ENCODE measurements at regions not wholly inside any gene's neighbourhood (a gene's known extent, or its start where the extent isn't known, plus 50 kb on each side); places are given as distances from the start of the nearest gene placed in this dataset.
A peak's percentile ranks its signal among the peaks of the same experiment; 100 is the strongest.

DNA sequence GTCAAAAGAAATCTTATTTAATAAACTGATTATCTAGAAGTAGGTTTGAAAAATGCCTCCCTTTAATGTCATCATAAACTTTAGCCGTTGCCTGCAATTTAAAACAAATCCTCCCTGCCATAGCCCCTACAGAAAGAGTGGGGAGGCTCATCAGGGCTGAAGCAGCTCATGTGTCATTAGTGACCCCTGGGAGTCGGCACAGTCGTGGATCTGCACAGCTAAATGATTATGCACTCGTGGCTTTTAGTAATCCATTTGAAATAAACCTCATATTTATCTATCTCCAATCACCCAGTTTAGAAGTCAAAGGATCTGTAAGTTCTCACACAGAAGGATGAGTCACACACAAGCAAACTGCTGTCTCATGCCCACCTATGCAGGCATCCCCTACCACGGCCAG lies 277.3 kb downstream of the SS18 start:
- no peak for DNase-seq

DNA sequence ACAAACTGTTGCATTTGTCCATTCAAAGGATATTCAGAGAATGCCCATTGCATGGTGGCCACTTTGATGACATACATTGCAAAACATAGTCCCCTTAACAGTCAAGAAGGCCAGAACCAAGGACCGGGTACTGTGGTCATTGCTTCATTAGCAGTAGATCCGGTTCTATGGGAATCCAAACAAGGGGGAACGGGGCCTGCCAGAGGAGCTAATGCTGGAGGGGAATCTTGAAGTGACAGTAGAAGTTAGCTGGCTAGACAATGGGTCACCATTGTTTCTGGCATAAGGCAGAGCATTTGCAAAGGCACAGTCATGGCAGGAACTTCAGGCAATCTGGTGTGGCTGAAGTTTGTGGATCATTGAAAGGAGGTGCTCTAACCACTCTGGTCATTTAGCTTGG lies 279.7 kb downstream of the SS18 start:
- DNase-seq = no peak

DNA sequence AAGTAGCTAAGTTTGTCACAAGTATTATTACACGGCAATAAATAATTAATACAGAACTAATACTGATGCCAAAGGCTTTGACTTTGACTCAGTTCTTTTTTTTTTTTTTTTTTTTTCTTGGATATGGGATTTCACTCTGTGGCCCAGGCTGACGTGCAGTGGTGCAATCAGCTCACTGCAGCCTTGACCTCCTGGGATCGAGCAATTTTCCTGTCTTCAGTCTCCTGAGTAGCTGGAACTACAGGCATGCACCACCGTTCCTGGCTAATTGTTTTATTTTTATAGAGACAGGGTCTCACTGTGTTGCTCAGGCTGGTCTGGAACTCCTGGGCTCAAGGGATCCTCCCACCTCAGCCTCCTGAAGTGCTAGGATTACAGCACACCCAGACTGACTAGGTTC lies 284.5 kb downstream of the SS18 start:
- no peak for DNase-seq

DNA sequence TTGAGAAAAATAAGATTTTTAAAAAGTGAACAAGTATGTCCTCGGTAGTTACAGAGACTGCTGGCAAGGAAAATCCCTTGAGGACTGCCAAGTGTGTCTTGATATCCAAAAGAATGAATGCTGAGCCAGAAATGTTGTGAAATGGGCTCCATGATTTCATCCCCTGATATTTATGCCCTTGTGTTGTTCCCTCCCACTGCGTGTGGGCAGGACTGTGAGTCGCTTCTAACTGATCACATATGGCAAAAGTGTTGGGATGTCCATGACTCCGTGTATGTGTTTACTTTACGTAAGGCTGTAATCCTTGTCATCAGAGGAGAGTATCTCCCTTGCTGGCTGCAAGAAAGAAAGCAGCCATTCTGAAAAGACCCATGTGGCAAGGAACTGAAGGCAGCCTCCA lies 285.1 kb downstream of the SS18 start:
- DNase-seq = peak in 1 of 51 donors; percentile 31

DNA sequence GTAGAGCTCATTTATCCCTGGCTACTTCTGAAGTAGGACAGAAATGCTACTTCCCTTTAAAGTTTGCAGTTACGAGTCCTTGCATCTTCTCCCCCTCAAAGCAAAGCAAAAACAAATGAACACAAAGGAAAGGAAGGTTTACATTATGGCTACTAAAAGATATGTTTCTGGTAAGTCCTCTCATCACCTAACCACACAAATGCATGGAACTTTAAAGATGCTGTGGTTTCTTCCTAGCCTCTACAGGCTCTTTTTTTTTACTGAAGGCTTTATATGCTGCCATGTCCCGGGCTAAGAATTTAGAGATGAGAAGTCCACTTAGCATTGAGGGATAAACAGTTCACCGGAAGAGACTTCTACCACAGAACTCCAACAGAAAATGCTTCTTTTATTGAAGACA lies 291.2 kb downstream of the SS18 start:
- no peak for DNase-seq

DNA sequence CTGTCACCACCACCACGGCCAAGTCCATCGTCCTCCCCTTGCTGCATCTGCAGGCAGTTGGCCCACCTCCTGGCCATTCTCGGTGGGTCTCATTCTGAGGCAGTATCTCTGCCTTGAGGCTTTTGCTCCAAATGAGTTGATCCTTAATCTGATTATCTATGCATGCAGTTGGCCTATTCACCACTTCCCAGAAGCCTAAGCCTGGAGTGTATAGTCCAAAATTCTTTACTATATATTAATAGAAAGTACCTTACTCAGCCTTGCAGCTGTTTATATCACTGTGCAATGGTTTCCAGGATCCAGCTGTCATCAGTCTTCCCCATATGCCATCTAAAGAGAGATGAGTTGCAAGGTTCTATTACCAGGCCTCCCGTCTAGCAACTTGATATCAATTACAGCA lies 292.4 kb downstream of the SS18 start:
- DNase-seq = no peak

DNA sequence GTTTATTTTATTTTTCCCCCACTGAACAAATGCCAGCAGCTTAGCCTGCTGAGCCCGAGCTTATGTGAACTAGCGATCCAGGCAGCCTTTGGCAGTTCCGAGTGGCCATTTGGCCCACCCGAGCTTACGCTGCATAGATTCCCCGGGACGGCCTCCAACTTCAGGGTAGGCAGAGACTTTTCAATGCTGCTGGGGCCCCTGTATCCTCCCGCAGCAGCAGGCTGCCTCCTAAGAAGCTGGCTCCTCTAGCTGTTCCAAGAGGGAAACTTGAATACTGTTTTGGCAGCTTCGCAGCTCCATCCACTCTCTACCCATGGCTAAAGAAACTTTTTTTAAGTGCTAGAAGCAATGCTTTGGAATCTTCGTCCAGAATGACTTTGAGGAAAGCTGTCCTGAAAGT lies 295.2 kb downstream of the SS18 start:
- DNase-seq = peak in 19 of 51 donors; percentile 1 to 56 (median 24)

DNA sequence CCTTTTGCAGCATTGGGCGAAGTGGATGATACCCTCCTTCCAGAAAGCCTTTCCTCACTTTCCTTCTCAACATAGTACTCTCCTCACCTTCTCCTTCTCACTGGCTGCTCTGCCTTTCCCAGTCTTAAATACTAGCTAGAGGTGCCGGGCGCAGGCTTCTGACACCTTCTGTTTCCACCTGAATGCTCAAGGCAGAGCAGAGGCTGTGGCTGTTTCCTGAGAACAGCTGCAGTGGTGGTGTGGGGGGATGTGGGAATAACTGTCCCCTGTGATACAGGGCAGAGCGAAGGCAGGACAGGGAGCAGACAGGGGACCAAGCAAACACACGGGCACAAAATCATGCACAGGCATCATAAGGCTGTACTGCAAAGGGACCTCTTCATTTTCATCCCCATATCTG lies 303.1 kb downstream of the SS18 start:
- DNase-seq = no peak

DNA sequence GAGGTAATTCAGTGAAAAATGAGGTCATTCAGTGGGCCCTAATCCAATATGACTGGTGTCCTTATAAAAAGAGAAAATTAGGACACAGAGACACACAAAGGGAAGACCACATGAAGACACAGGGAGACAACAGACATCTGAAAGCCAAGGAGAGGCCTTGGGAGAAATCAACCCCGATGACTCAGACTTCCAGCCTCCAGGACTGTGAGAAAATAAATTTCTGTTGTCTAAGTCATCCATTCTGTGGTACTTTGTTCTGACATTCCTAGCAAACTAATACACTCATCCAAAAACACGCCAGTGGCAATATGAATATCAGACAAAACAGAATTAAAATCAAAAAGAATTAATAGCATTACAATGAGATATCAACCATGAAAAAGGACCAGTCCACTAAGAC lies 303.7 kb downstream of the SS18 start:
- no peak for DNase-seq

DNA sequence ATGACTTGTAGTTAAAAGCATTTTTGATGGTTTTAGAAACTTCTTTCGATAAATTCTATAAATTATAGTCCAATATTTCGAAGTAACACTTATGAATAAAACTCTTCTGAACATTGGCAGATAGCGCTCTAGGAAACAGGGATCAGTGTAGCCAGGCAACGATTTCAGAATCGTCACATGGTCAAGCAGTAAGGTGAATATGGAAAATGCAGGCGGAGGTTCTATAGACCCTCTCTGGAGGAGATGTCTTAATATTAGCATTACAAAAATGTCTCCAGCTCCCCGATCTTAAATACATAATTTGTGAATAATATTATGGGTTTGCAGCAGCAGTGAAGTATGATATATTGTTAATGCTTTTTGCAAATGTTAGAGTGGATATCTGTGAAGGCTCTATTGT lies 310.3 kb downstream of the SS18 start:
- no peak for DNase-seq

DNA sequence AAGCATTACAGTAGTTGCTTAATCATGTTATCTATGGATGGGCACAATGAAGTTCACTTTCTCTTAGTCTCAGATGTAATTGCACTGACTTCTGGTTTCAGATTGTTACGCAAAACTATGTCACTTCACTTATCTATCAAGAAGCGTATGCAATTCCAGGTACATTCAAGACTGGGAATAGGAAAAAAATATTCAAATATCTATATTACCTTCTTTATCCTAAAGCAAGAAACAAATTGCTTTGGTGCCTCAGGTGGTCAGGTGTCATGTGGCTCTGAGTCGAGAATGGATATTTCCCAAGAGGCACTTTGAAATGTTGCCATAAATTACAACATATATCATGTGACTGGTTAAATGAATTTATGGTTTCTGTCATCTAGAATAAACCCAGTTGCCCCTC lies 318.6 kb downstream of the SS18 start:
- no peak for DNase-seq

DNA sequence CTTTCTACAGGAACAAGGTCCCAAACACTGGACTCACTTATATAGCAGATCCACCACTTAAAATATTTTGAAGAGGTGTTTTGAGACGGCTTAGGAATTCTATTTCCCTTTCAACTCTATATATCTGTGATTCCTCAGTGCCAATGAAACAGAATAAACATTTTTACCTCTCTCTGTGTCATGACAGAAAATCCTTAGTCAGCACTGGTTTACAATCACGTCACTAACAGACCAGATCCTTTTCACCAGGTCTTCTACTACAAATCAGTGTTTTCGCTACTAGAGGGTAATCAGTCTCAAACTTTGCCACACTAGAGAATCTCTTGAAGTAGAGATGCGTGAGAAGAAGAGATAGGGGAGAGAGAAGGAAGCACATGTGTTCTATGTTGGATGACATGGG lies 325.6 kb downstream of the SS18 start:
- no peak for DNase-seq

DNA sequence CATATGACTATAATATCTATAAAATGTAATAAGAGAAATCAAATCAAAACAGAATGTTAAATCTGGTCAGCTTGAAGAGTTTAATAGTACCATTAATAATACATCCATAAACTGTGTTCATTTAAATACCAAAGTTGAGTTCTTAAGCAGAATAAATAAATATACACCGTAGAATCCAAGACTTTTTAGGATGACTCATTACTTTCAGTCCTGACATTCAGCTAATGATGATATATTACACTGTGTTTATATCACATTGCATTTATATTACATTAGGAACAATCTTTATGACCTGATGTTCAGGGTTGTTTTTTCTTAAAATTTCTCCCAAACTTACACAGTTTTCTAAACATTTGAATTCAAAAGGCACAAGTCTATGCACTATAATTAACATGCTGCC lies 331.3 kb downstream of the SS18 start:
- no peak for DNase-seq

DNA sequence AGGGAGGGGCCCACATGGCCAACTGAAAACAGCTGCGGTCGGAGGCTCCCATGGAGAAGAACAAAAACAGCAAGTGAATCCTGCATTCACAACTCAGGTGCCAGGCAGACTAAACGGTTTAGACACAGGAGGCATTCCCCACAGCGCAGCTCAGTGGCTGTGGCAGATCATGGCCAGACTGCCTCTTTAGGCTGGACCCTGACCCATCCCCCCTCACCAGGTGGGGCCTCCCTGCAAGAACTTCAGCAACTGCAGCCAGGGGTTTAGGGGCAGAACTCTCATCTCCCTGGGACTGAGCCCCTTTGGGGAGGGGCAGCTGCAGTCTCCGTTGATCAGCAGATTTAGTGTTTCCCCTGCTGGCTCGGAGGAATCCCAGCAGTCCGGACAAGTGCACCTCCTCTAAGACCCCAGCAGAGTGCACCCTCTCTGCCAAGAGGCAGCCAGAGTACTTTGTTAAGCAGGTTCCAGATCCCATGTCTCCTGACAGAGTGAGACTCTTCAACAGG lies 346.7 kb downstream of the SS18 start:
- DNase-seq = no peak

DNA sequence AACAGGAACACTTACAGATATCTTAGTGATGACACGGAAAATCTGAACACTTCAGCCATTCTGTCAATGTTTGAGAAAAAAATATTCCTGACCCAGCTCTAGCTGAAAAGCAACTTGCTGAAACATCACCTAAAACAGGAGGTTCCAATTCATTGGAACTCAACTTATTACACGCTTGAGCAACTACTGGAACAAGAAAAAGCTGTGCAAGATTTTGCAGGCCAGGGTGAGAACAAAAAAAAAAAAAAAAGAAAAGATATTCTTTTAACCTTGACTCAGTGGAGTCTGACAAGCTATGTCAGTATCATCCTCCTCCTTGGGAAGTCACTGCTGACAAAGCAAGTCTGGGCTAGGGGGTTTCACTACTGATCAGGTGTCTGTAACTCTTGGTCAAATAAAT lies 351.0 kb downstream of the SS18 start:
- DNase-seq = no peak

DNA sequence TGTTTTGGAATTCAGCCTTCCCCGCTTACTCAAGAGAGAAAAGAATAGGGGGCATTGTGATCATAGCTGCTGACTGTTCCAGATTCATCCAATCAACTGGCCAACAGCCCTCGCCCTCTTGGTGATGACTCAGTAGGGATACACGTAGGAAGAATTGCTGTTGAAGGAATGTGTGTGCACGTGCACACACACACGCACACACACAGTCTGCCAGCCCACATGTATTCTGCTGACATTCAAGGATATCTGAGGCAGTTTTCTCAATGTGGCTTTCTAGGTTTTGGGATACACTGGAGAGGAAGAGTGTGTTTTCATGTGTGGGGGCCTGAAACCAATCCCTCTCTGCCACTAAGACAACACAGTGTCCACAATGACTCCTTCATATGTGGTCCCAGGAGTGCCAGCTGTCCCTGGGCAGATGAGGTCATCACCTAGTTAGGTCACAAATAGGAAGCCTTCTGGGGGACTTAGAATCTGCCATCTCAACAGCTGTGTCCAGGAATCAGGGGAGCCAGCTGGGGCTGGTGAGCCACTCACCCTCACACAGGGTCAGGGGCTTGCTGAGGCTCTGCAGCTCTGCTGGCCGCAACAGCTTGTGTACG lies 352.6 kb downstream of the SS18 start:
- peak in 4 of 51 donors; percentile 4 to 35 (median 18) for DNase-seq

DNA sequence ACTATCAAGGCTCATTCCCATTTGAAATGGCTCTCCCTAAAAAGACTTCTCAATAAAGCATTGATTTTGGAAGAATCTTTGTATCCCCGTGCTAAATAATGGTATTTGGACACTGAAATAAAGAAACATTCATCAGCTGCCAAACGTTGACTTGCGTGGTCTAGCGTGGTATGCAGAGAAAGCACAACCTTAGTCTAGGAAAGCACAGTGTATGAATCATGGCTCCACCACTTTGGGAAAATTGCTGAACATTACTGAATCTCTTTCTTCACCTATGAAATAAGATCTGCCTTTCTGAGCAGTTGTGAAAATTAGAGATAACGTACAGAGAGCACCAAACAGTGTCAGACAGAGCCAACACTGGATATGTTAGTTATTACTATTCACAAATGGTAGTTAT lies 353.9 kb downstream of the SS18 start:
- DNase-seq = no peak

DNA sequence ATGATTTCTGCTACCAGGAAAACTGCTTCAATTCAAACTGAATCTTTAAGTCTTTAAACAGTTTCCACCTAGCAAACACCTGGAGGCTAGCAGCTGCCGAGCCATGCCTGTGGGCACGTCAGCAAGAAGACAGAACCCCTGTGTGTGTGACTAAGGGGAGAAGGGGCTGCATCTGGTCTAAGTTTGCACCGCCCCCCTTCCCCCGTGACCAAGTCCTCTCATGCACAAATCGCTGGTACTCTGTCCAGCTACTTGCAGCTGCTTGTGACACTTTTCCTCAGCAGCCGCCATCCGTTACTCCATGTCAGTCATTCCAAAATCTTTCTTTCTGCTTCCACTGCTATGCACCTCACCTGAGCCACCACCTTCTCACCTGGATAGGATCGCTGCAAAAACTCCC lies 355.0 kb downstream of the SS18 start:
- DNase-seq = no peak

DNA sequence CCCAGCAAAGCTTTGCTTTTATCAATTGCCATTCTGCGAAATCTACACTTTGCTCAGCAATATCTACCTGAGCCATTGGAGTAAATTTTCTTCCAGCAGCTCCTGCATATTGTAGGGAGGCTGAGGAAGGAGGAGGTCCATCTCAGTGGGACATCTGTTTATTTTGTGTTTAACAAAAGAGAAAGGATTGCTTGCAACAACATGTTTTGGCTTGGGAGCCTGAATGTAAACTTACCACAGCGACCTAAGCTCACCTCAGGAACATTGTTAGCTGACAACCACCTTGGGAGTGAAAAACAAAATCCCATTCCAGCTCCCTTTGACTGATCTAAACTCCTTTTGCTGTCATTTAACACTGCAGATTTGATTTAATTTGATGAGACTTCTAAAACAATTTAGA lies 356.1 kb downstream of the SS18 start:
- no peak for DNase-seq

DNA sequence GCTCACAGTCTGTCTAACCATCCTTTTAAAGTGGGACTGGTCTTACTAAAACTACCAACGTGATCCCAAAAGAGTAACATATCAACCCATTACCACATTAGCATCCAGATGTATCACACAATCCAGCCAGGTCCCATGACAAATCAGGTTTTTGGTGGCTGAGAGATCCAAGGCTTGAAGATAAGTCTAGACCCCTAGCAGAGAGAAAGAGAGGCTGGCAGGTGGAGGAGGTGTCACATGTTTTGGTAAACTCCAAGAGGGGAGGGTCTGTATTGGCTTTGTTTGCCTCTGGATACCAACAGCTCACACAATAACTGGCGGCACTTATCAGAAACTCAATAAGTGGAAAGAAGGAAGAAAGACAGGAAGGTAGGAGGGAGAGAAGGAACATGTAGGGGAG lies 357.6 kb downstream of the SS18 start:
- DNase-seq = no peak

DNA sequence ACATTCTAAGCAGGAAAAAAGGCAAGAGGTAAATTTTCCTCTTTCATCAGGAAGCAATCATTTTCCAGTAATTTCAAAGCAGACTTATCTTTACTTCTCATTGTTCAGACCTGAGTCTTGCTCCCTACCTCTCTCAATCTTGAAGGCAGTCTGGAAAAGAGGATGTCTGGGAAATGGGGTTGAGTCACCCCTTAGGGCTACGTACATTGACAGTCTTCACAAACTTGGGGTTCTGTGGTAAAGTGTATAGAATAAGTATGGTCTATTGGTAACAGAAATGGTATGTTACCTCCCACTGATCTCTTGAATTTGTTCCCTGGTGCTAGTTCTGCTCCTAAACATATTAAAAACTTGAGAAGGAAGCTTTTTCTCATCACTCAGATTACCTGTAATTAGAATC lies 361.3 kb downstream of the SS18 start:
- DNase-seq = no peak

DNA sequence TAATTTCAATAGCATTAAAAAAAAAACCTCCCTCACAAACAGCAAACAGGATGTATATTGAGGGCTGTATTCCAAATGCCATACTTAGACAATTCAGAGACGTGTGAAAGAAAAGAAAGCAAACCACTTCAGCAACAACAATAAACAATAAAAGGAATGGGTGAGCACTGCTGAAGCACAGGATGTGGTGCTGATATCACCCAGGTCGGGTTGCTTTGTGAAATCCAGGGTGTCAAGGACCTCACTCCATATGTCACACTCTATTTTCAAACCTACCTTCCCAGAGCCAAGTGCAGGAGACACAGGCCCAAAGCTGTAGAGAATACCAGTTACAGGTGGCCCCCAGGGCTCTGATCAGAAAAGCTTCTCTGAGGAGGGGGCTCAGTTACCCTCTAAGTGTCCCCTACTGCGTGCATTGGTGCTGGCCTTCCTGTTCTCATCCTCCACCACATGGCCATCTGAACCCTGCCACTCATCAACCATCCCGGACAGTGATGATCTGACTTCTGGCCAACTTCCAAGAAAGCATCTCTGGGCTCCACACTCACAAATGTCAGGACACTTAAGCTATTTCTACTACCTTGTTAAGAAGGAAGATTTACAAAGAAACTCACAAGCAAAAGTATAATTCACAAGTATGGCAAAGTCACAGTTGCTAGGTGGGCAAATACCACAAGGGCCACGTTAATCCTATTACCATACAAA lies 363.0 kb downstream of the SS18 start:
- DNase-seq = no peak

DNA sequence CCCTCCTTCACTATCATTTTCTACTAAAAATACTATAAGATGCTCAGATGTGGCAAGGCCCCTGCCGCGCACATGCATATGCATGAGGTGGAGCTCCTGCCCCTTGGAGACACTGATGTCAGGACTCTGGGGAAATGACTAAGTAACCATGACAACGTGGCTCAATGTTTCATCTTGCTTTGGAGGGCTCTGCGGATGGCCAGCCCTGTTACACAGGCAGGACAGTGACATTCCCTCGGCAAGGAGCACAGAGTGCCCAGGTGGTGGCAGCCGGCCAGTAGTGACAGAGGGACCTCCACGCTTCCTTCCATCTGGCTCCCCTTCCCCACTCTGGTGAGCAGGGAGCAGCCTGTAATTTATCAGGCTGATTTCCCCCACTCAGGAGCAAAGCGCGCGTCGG lies 364.1 kb downstream of the SS18 start:
- DNase-seq = peak in 2 of 51 donors; percentile 2 to 3

DNA sequence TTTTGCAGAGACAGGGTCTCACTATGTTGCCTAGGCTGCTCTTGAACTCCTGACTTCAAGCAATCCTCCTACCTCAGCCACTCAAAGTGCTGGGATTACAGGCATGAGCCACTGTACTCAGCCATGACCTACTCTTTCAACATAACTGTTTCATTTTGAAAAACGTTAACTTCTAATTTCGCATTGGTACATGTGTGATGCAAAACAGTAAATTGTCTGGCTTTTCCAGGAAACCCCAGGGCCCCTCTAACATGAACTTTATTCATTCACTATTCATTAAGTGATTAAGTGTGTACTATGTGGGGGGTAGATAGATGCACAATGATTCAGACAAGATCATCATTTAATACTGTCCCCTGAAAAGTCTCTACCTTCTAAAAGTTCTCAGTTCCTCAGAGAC lies 364.9 kb downstream of the SS18 start:
- no peak for DNase-seq

All from hypothalamus (tissue), 51 donors.